ENCODE measurements at regions not wholly inside any gene's neighbourhood (a gene's known extent, or its start where the extent isn't known, plus 50 kb on each side); places are given as distances from the start of the nearest gene placed in this dataset.

DNA sequence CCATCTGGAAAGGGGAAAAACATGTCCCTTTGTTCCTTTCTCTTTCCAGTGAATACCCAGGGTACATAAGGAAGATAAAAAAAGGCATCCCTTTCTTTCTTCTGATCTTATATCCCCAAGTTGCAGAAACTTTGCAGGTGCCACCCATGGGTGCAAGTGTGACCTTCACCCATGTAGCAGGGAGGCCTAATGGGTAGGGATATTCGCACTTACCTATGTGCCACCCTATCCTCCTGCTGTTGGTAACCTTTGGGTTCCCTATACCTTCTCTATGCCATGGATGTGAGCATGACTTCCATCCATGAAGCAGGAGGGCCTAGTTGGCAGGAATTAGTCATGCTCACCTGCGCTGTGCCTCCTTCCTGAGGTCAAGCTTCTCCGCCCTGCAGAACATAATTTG lies 59.2 kb upstream of the C15orf39 start:
- H3K4me1 ChIP-seq = no peaks in the 10 kb centered on the region
- no peaks in the 10 kb centered on the region for H3K27me3 ChIP-seq
- WGBS, 2 donors = 89 to 94% methylated on average over 3 of the region's 3 CpGs
- H3K4me3 ChIP-seq = no peak overlapping the region
- ATAC-seq (no peak), FAIRE-seq (no peak), DNase-seq (no peak)
- TF ChIP-seq, protein P1, sequence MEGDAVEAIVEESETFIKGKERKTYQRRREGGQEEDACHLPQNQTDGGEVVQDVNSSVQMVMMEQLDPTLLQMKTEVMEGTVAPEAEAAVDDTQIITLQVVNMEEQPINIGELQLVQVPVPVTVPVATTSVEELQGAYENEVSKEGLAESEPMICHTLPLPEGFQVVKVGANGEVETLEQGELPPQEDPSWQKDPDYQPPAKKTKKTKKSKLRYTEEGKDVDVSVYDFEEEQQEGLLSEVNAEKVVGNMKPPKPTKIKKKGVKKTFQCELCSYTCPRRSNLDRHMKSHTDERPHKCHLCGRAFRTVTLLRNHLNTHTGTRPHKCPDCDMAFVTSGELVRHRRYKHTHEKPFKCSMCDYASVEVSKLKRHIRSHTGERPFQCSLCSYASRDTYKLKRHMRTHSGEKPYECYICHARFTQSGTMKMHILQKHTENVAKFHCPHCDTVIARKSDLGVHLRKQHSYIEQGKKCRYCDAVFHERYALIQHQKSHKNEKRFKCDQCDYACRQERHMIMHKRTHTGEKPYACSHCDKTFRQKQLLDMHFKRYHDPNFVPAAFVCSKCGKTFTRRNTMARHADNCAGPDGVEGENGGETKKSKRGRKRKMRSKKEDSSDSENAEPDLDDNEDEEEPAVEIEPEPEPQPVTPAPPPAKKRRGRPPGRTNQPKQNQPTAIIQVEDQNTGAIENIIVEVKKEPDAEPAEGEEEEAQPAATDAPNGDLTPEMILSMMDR (IDR thresholded peaks at IDR 0.05) = no peak
- intact Hi-C loops (cut with DNase I) = no loop called here
- H3K9me3 ChIP-seq = peaks cover 0 to 3% (median 0%) of the 10 kb centered on the region in 4 donors
- H3K27ac ChIP-seq = no peak overlapping the region
- no peaks in the 10 kb centered on the region for H3K36me3 ChIP-seq

- TF ChIP-seq, protein P1 (IDR thresholded peaks at IDR 0.05) = no peak
- Histone ChIP-seq H3K9me3 (peaks cover 0 to 3% (median 0%) of the 10 kb centered on the region in 4 donors), H3K36me3 (no peaks in the 10 kb centered on the region), H3K4me1 (no peaks in the 10 kb centered on the region), H3K27me3 (no peaks in the 10 kb centered on the region), H3K27ac (no peak overlapping the region), H3K4me3 (no peak overlapping the region)
- intact Hi-C loops (cut with DNase I) = no loop called here
- WGBS, 2 donors = 83 to 95% methylated on average over 5 of the region's 5 CpGs
- DNase-seq = no peak
- ATAC-seq = no peak
- no peak for FAIRE-seq
Measured at GRCh38 chr15:75143738-75144334, 57.8 kb upstream of the C15orf39 start.

DNA sequence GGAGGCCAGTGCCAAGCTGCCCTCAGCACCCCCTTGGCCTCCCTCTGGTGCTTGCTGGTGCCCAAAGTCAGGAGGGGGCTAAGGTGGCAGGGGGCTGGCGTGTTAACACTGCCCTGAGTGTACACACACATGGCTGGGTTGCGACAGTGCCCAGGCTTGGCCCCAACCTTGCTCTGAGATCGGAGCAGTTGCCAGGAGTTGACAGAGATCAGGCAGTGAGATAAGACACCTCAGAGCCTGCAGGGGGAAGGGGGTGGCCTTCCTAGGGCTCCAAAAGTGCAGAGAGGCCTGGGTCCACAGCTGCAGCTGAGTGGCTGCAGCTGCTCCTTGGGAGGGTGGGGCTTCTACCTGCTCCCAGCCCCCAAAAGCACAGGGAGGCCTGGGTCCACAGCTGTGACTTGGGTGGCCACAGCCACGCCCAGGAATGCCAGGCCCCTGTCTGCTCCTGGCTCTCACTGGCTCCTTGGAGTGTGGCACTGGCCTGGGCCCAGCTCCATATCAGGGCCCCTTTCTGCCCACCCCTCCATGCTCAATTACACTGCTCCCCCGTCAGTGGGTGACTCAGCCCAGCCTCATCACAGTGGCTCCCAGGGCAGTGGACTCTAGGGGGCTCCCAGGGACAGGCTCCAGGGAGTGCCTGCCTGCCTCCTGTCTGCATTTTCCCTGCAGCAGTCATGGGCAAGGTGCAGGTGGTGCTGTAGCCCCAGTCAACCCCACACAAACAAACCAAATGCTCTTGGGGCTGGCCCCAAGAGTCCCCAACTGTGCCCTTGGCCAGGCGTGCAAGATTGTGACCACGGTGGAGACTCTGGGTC lies 56.4 kb upstream of the C15orf39 start:
- FAIRE-seq (no peak), ATAC-seq (no peak), DNase-seq (no peak)
- peaks cover 0 to 3% (median 0%) of the 10 kb centered on the region in 4 donors for H3K9me3 ChIP-seq
- H3K27me3 ChIP-seq = no peaks in the 10 kb centered on the region
- TF ChIP-seq, protein P1 (IDR thresholded peaks at IDR 0.05) = no peak
- H3K36me3 ChIP-seq = no peaks in the 10 kb centered on the region
- no peaks in the 10 kb centered on the region for H3K4me1 ChIP-seq
- WGBS, 2 donors = 71 to 85% methylated on average over 7 of the region's 7 CpGs
- no peak overlapping the region for H3K4me3 ChIP-seq
- intact Hi-C loops (cut with DNase I) = no loop called here
- H3K27ac ChIP-seq = no peak overlapping the region

DNA sequence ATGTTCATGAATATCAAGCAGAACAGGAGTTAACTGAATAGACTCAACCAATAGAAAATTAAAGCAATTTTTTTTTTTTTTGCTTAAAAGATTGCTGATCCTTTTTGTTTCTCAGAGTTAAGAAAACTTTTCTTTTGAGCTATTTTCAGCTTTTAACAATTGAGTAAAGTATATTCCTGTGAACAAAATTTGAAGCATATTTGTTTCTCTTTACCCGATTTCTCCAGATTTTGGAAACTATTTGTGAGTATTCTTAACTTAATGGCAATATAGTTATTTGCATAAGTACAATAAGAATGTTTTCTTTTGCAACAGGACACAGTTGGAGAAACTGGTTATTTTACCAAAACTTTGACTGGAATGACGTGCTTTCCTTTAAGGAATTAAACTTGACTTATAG lies 53.4 kb upstream of the C15orf39 start:
- no peak for DNase-seq
- no peaks in the 10 kb centered on the region for H3K4me1 ChIP-seq
- intact Hi-C loops (cut with DNase I) = no loop called here
- no peaks in the 10 kb centered on the region for H3K27me3 ChIP-seq
- no peak overlapping the region for H3K4me3 ChIP-seq
- H3K27ac ChIP-seq = no peak overlapping the region
- WGBS, 2 donors = 94 to 97% methylated on average over 2 of the region's 2 CpGs
- no peak for ATAC-seq
- no peak for FAIRE-seq
- H3K9me3 ChIP-seq = peaks cover 0 to 3% (median 0%) of the 10 kb centered on the region in 4 donors
- TF ChIP-seq, protein P1 (IDR thresholded peaks at IDR 0.05) = no peak
- H3K36me3 ChIP-seq = no peaks in the 10 kb centered on the region

All from pancreas (tissue), 10 donors.